ENCODE measurements at regions not wholly inside any gene's neighbourhood (a gene's known extent, or its start where the extent isn't known, plus 50 kb on each side); places are given as distances from the start of the nearest gene placed in this dataset.
A peak's percentile ranks its signal among the peaks of the same experiment; 100 is the strongest.

- TF ChIP-seq CTCF (optimal IDR thresholded peaks at IDR 0.05 in 1 of 3, IDR thresholded peaks at IDR 0.05 in 1 of 3, conservative IDR thresholded peaks at IDR 0.05 in 1 of 3; ENCODE audit: extremely low read depth in 1 of 3, insufficient read depth in 2 of 3, low read length in 3 of 3) (no peak), EZH2 (IDR thresholded peaks at IDR 0.05; ENCODE audit: low read length) (no peak)
- Histone ChIP-seq H4K20me1 (ENCODE audit: control insufficient read depth, extremely low read depth, insufficient read depth, low read length) (no peaks in the 10 kb centered on the region), H3K36me3 (ENCODE audit: control insufficient read depth in 2 of 2, extremely low read depth in 1 of 2, insufficient read depth in 2 of 2, low read length in 2 of 2) (no peaks in the 10 kb centered on the region), H2AFZ (ENCODE audit: control insufficient read depth, low read length) (no peak overlapping the region), H3K4me1 (ENCODE audit: control insufficient read depth, extremely low read depth, insufficient read depth, low read length) (peaks cover 4% of the 10 kb centered on the region), H3K9ac (ENCODE audit: control insufficient read depth, extremely low read depth, insufficient read depth, low read length) (no peak overlapping the region), H3K9me3 (ENCODE audit: control insufficient read depth, low read depth, low read length) (no peaks in the 10 kb centered on the region), H3K27me3 (ENCODE audit: control insufficient read depth, extremely low read depth, insufficient read depth, low read length) (no peaks in the 10 kb centered on the region), H3K9me1 (ENCODE audit: control insufficient read depth, extremely low read depth, insufficient read depth, low read length) (peaks cover 2% of the 10 kb centered on the region), H3K4me2 (ENCODE audit: control insufficient read depth, extremely low read depth, insufficient read depth, low read depth, low read length) (no peak overlapping the region), H3K27ac (ENCODE audit: control insufficient read depth, insufficient read depth, low read length) (no peak overlapping the region), H3K79me2 (ENCODE audit: control insufficient read depth, insufficient read depth, low read length) (no peaks in the 10 kb centered on the region), H3K4me3 (ENCODE audit: control insufficient read depth in 2 of 3, extremely low read depth in 1 of 3, insufficient read depth in 2 of 3, low read depth in 1 of 3, low read length in 3 of 3) (no peak overlapping the region)
- no peak for DNase-seq (ENCODE audit: low read depth, low spot score)
- FAIRE-seq: peak; percentile 74
- dilution Hi-C loops (cut with MboI; ENCODE audit: extremely low pct_ligation_motif_present, low sequenced_read_pairs): no loop called here
Observed at GRCh38 chr1:94602316-94602715, 60.8 kb upstream of the F3 start.

- no peak overlapping the region for H3K4me3 ChIP-seq (ENCODE audit: control insufficient read depth in 2 of 3, extremely low read depth in 1 of 3, insufficient read depth in 2 of 3, low read depth in 1 of 3, low read length in 3 of 3)
- no peak for TF ChIP-seq CTCF (optimal IDR thresholded peaks at IDR 0.05 in 1 of 3, IDR thresholded peaks at IDR 0.05 in 1 of 3, conservative IDR thresholded peaks at IDR 0.05 in 1 of 3; ENCODE audit: extremely low read depth in 1 of 3, insufficient read depth in 2 of 3, low read length in 3 of 3)
- no peak for TF ChIP-seq EZH2 (IDR thresholded peaks at IDR 0.05; ENCODE audit: low read length)
- no peak for FAIRE-seq
Observed at GRCh38 chr1:94600556-94600955, 59.0 kb upstream of the F3 start.

More at GRCh38 chr1:94600556-94600955, 59.0 kb upstream of the F3 start:
- Histone ChIP-seq H3K4me2 (ENCODE audit: control insufficient read depth, extremely low read depth, insufficient read depth, low read depth, low read length) (no peak overlapping the region), H3K79me2 (ENCODE audit: control insufficient read depth, insufficient read depth, low read length) (no peaks in the 10 kb centered on the region), H3K9me3 (ENCODE audit: control insufficient read depth, low read depth, low read length) (no peaks in the 10 kb centered on the region), H2AFZ (ENCODE audit: control insufficient read depth, low read length) (peak overlapping the region; percentile 14), H3K9me1 (ENCODE audit: control insufficient read depth, extremely low read depth, insufficient read depth, low read length) (no peaks in the 10 kb centered on the region), H3K27me3 (ENCODE audit: control insufficient read depth, extremely low read depth, insufficient read depth, low read length) (no peaks in the 10 kb centered on the region), H3K9ac (ENCODE audit: control insufficient read depth, extremely low read depth, insufficient read depth, low read length) (no peak overlapping the region), H3K36me3 (ENCODE audit: control insufficient read depth in 2 of 2, extremely low read depth in 1 of 2, insufficient read depth in 2 of 2, low read length in 2 of 2) (no peaks in the 10 kb centered on the region), H4K20me1 (ENCODE audit: control insufficient read depth, extremely low read depth, insufficient read depth, low read length) (no peaks in the 10 kb centered on the region), H3K27ac (ENCODE audit: control insufficient read depth, insufficient read depth, low read length) (no peak overlapping the region), H3K4me1 (ENCODE audit: control insufficient read depth, extremely low read depth, insufficient read depth, low read length) (peaks cover 6% of the 10 kb centered on the region)
- dilution Hi-C loops (cut with MboI; ENCODE audit: extremely low pct_ligation_motif_present, low sequenced_read_pairs): no loop called here
- no peak for DNase-seq (ENCODE audit: low read depth, low spot score)
